ENCODE measurements at regions not wholly inside any gene's neighbourhood (a gene's known extent, or its start where the extent isn't known, plus 50 kb on each side); places are given as distances from the start of the nearest gene placed in this dataset.

GRCh38 chr9:109549386-109549785, 51.3 kb upstream of the PTPN3 start:
- in situ Hi-C loops (cut with MboI; ENCODE audit: low pct_unique_long_range_greater_than_20kb, low sequenced_read_pairs), result no loop called here
- DNase-seq, result no peak

DNA sequence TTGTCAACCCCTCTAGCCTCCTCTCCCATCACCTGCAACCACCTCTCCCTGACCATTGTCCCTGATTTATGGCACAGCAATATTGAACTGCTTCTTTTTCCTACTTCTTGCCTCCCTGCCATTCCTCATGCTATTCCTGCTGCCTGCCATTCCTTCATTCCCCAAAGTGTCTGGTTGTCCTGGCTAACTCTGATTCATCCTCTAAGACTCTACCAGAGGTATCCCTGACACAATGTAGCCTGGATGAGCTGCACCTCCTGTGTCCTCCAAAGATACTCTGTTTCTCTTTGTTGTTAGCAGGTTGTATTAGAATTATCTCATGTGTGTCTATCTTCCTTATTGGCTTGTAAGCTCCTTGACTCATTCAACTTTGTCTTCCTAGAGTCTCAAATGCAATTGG, 53.5 kb upstream of the PTPN3 start:
- in situ Hi-C loops (cut with MboI; ENCODE audit: low pct_unique_long_range_greater_than_20kb, low sequenced_read_pairs), result no loop called here
- DNase-seq, result no peak

DNA sequence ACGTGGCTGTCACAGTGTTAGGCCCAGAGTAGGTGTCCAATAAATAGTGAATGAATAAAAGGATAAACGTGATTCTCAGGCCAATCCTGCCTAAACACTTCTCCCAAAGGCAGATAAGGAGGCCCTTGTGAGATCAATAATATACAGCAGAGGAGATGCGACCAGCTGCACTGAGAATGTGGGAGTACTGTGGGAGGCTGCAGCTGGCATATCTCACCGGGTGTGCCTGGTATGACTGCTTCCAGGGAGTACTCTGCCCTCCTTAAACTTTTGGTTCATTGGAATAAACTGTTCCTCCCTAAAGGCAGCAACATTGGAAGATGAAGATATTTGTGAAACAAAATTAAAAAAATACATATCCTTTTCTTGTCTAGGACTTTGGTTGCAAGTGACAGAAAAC, 57.1 kb upstream of the PTPN3 start:
- in situ Hi-C loops (cut with MboI; ENCODE audit: low pct_unique_long_range_greater_than_20kb, low sequenced_read_pairs), result no loop called here
- DNase-seq, result no peak

GRCh38 chr9:109556061-109556460, 58.0 kb upstream of the PTPN3 start:
- DNase-seq, result no peak
- in situ Hi-C loops (cut with MboI; ENCODE audit: low pct_unique_long_range_greater_than_20kb, low sequenced_read_pairs), result no loop called here

GRCh38 chr9:109556786-109557185, 58.7 kb upstream of the PTPN3 start:
- in situ Hi-C loops (cut with MboI; ENCODE audit: low pct_unique_long_range_greater_than_20kb, low sequenced_read_pairs), result no loop called here
- no peak for DNase-seq

DNA sequence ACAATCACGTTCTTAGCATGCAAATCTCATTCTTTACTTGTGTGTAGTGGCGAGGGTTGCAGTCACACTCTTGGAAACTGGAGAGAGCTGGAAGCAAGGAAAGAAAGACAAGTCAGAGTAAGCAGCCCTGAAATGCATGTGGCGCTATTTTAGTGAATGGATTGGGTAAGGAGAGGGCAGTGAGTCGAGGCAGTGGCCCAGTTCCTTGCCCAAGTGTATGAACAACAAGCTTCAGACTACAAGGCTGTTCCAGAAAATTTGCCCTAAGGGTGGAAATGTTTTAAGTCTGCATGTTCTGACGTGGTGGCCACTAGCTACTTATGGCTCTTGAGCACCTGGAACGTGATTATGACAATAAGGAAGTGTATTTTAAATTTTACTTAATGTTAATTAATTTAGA, 59.4 kb upstream of the PTPN3 start:
- no peak for DNase-seq
- in situ Hi-C loops (cut with MboI; ENCODE audit: low pct_unique_long_range_greater_than_20kb, low sequenced_read_pairs), result no loop called here

DNA sequence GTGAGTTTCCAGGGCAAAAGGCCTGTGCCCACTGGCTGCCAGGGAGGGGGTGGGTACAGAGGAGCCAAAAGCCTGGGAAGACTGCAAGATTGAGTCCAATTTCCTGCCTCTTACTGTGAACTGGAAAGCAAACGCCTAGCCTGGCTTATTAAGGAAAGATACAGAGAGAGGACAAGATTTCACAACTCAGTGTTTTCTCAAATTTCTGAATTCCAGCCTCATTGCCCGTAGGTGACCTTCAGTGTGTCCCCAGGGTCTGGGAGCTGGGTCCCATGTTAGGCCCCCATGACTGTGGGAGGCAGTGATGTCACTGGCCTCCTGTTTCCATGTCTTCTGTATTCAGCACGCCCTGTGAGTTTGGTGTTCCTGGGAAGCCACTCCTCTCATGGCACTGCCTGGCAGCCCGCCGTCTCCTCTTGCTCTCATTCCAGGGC, 60.6 kb upstream of the PTPN3 start:
- in situ Hi-C loops (cut with MboI; ENCODE audit: low pct_unique_long_range_greater_than_20kb, low sequenced_read_pairs), result no loop called here
- no peak for DNase-seq

GRCh38 chr9:109560470-109561132, 62.5 kb upstream of the PTPN3 start:
- DNase-seq, result no peak
- in situ Hi-C loops (cut with MboI; ENCODE audit: low pct_unique_long_range_greater_than_20kb, low sequenced_read_pairs), result no loop called here

GRCh38 chr9:109561137-109561536, 63.0 kb upstream of the PTPN3 start:
- in situ Hi-C loops (cut with MboI; ENCODE audit: low pct_unique_long_range_greater_than_20kb, low sequenced_read_pairs), result no loop called here

GRCh38 chr9:109568089-109568488, 70.0 kb upstream of the PTPN3 start:
- in situ Hi-C loops (cut with MboI; ENCODE audit: low pct_unique_long_range_greater_than_20kb, low sequenced_read_pairs), result no loop called here
- no peak for DNase-seq

More at GRCh38 chr9:109561137-109561536, 63.0 kb upstream of the PTPN3 start:
- DNase-seq, result no peak

- in situ Hi-C loops (cut with MboI; ENCODE audit: low pct_unique_long_range_greater_than_20kb, low sequenced_read_pairs), result no loop called here
- DNase-seq, result no peak
Measured at GRCh38 chr9:109568568-109569210, 70.6 kb upstream of the PTPN3 start.

GRCh38 chr9:109574061-109574882, 76.2 kb upstream of the PTPN3 start:
- in situ Hi-C loops (cut with MboI; ENCODE audit: low pct_unique_long_range_greater_than_20kb, low sequenced_read_pairs), result no loop called here
- peak; percentile 32 for DNase-seq

- in situ Hi-C loops (cut with MboI; ENCODE audit: low pct_unique_long_range_greater_than_20kb, low sequenced_read_pairs), result no loop called here
- DNase-seq, result no peak
Measured at GRCh38 chr9:109576762-109577161, 78.7 kb upstream of the PTPN3 start.

GRCh38 chr9:109579191-109579948, 81.3 kb upstream of the PTPN3 start:
- DNase-seq, result no peak
- in situ Hi-C loops (cut with MboI; ENCODE audit: low pct_unique_long_range_greater_than_20kb, low sequenced_read_pairs), result no loop called here

- in situ Hi-C loops (cut with MboI; ENCODE audit: low pct_unique_long_range_greater_than_20kb, low sequenced_read_pairs), result no loop called here
- no peak for DNase-seq
Measured at GRCh38 chr9:109582386-109582785, 84.3 kb upstream of the PTPN3 start.

DNA sequence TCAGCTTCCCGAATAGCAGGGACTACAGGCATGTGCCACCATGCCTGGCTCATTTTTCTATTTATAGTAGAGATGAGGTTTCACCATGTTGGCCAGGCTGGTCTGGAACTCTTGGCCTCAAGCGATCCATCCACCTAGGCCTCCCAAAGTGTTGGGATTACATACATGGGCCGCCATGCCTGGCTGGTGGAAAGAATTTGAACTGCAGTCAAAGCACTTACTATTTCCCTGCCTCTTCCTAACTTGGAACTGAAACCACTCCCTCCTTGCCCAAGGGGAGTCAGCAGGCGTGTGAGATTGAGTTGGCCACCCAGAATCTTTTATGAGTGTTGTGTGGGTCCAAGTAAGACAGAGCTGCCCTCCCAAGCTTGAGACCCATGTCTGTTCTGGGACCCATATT, 86.1 kb upstream of the PTPN3 start:
- in situ Hi-C loops (cut with MboI; ENCODE audit: low pct_unique_long_range_greater_than_20kb, low sequenced_read_pairs), result no loop called here
- DNase-seq, result no peak

- no peak for DNase-seq
- in situ Hi-C loops (cut with MboI; ENCODE audit: low pct_unique_long_range_greater_than_20kb, low sequenced_read_pairs), result no loop called here
Measured at GRCh38 chr9:109585796-109586195, 87.7 kb upstream of the PTPN3 start.

DNA sequence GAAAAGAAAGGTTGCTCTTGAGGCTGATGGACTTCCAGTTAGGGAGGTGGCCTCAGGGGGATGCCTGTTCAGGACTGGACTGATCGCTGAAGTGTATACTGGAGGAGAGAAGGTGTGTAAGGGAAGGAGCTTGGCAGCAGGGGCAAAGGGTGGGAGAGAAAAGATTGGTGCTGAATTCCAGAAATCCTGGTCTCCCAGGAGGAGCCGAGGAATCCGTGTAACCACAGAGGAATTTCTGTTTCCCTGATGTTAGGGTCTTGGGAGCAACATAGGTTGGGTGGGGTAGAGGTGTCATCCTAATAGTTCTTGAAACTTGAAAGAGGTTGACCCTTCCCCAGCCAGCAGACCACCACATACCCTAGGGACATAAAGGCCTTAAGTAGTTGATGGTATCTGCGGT, 88.9 kb upstream of the PTPN3 start:
- in situ Hi-C loops (cut with MboI; ENCODE audit: low pct_unique_long_range_greater_than_20kb, low sequenced_read_pairs), result no loop called here
- DNase-seq, result no peak

DNA sequence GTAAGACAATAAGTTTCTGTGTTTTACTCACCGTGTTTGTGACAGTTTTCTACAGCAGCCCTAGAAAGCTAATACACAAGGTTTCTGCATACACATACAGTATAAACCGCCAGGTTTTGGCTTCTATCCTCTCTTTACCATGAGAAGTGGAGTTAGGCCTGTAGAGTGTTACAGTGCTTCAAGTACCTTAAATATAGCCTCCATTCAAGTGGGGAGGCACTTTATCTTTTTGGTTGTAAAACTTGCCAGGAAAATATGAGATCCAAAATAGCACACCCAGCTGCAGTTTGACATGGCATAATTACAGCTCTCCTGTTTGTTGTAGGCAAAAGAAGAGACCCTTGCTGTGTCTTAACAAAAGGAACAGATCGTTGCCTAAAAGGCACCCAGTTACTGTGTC, 90.3 kb upstream of the PTPN3 start:
- in situ Hi-C loops (cut with MboI; ENCODE audit: low pct_unique_long_range_greater_than_20kb, low sequenced_read_pairs), result no loop called here
- no peak for DNase-seq

- in situ Hi-C loops (cut with MboI; ENCODE audit: low pct_unique_long_range_greater_than_20kb, low sequenced_read_pairs), result no loop called here
- no peak for DNase-seq
Measured at GRCh38 chr9:109590966-109591365, 92.9 kb upstream of the PTPN3 start.
